Anterior cingulate cortex (tissue), 58 donors: ENCODE measurements at regions not wholly inside any gene's neighbourhood (a gene's known extent, or its start where the extent isn't known, plus 50 kb on each side); places are given as distances from the start of the nearest gene placed in this dataset.
"Not testable (repeated sequence)": the region's sequence is repeated elsewhere in the genome, so short reads cannot be mapped to it uniquely, and the experiment has no call there.

ENCODE experiments used
- DNase-seq, 58 donors: peaks; one replicate each; lab custom pipeline; 2025; lab: John Stamatoyannopoulos, UW

- no peak for DNase-seq
Measured at GRCh38 chr6:25150031-25150430, 129.1 kb upstream of the CARMIL1 start.

GRCh38 chr6:25150863-25151262 lies 128.3 kb upstream of the CARMIL1 start:
- no peak for DNase-seq

GRCh38 chr6:25153079-25153478 lies 126.1 kb upstream of the CARMIL1 start:
- no peak for DNase-seq

GRCh38 chr6:25154034-25154596 lies 125.1 kb upstream of the CARMIL1 start:
- DNase-seq = no peak

- DNase-seq = no peak
Measured at GRCh38 chr6:25155211-25155610, 124.0 kb upstream of the CARMIL1 start.

- no peak for DNase-seq
Measured at GRCh38 chr6:25156123-25156522, 123.1 kb upstream of the CARMIL1 start.

GRCh38 chr6:25157183-25157582 lies 122.0 kb upstream of the CARMIL1 start:
- DNase-seq = no peak

GRCh38 chr6:25157842-25158241 lies 121.3 kb upstream of the CARMIL1 start:
- DNase-seq = no peak

GRCh38 chr6:25160134-25160533 lies 119.0 kb upstream of the CARMIL1 start:
- not testable (repeated sequence) for DNase-seq

- DNase-seq = no peak
Measured at GRCh38 chr6:25165177-25165576, 114.0 kb upstream of the CARMIL1 start.

- DNase-seq = no peak
Measured at GRCh38 chr6:25165800-25166199, 113.4 kb upstream of the CARMIL1 start.

- no peak for DNase-seq
Measured at GRCh38 chr6:25166955-25167748, 112.0 kb upstream of the CARMIL1 start.

- no peak for DNase-seq
Measured at GRCh38 chr6:25167961-25168360, 111.2 kb upstream of the CARMIL1 start.

GRCh38 chr6:25168637-25169036 lies 110.5 kb upstream of the CARMIL1 start:
- no peak for DNase-seq

- DNase-seq = no peak
Measured at GRCh38 chr6:25169553-25169952, 109.6 kb upstream of the CARMIL1 start.

GRCh38 chr6:25169961-25170360 lies 109.2 kb upstream of the CARMIL1 start:
- DNase-seq = no peak

- DNase-seq = no peak
Measured at GRCh38 chr6:25170640-25171039, 108.5 kb upstream of the CARMIL1 start.

- no peak for DNase-seq
Measured at GRCh38 chr6:25171301-25171700, 107.9 kb upstream of the CARMIL1 start.

- no peak for DNase-seq
Measured at GRCh38 chr6:25172819-25173218, 106.4 kb upstream of the CARMIL1 start.

- no peak for DNase-seq
Measured at GRCh38 chr6:25173246-25173645, 105.9 kb upstream of the CARMIL1 start.

- peak in 1 of 58 donors; percentile 6 for DNase-seq
Measured at GRCh38 chr6:25173951-25174474, 105.2 kb upstream of the CARMIL1 start.

GRCh38 chr6:25174678-25175077 lies 104.5 kb upstream of the CARMIL1 start:
- no peak for DNase-seq
